HG02981 (cell line): ENCODE measurements at regions not wholly inside any gene's neighbourhood (a gene's known extent, or its start where the extent isn't known, plus 50 kb on each side); places are given as distances from the start of the nearest gene placed in this dataset.
A peak's percentile ranks its signal among the peaks of the same experiment; 100 is the strongest.

Source experiments
- ATAC-seq: cut with Tn5 transposase; IDR thresholded peaks from one replicate; pipeline ENCODE4 v1.9.1; 2021; ENCODE audit warnings: mild to moderate bottlenecking, moderate library complexity; ENCODE audit not compliant: unreplicated experiment

DNA sequence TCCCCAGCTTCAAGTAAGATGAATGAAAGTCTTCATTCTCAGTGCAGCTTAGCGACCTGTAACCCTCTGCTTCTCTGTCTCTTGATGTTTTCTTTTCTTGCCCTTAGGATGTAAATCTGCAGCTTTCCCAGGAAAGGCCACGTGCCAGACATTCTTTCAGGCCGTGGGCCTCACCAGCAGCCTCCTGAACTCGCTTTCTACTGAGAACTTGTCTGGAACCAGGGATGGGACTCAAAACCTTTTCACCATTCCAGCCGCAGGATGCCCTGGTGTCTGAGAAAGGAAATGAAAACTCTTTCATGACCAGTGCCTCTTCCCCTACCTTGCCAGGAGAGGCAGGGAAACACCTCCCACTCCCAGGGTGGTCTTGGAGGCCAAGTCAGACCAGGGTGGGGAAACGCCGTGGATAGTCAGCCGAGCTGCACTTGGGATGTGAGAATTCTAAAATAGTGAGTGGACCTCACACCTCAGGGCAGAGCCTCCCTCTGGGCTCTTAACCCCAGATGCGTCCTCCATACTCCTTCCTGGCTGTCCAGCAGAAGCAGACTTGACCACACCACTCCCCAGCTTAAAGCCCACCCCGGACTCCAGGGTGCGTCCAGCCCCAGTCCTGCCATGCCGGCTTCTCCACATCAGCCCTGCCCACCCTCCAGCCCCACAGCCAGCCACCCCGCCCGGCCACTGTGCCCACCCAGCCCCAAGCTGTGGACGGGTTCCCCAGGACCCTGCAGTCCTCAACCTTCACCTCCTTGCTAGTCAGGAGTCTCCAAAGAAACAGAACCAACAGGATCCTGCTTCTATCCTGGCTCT lies 115.5 kb downstream of the TWIST2 start:
- ATAC-seq = no peak

DNA sequence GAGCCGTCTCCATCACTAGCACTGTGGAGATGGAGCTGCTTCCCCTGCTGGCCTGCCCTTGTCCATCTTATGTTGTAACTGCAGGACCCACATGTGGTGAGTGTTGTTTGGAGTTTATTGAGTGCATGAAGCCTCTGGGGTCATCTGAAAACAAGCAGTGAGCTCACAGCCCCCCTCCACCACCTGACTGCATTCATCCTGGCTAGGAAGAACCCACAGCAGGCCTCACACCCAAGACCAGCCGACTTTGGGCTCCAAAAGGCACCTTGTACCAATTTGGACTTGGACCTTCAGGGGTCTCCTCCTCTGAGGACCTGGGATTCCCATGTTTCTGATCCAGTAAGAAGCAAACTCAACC lies 116.1 kb downstream of the TWIST2 start:
- ATAC-seq = no peak

DNA sequence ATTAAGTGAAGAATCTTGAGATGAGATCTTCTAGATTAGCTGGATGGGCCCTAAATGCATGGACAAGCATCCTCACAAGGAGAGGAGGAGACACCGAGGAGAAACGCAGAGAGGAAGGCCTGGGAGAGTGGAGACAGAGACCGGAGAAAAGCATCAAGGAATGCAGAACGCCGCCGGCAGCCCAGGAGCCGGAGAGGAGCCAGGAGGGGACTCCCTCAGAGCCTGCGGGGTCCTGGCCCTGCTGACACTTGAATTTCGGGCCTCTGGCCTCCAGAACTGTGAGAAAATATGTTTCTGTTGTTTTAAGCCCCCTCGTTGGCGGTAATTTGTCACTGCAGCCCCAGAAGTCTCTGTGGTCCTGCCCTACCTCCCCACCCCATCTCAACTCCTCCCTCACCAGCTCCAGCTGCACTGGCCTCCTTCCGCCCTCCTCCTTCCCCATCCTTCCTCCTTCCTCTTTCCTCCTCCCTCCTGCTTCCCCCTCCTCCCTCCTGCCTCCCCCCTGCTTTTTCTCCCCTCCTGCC lies 116.7 kb downstream of the TWIST2 start:
- ATAC-seq = no peak

DNA sequence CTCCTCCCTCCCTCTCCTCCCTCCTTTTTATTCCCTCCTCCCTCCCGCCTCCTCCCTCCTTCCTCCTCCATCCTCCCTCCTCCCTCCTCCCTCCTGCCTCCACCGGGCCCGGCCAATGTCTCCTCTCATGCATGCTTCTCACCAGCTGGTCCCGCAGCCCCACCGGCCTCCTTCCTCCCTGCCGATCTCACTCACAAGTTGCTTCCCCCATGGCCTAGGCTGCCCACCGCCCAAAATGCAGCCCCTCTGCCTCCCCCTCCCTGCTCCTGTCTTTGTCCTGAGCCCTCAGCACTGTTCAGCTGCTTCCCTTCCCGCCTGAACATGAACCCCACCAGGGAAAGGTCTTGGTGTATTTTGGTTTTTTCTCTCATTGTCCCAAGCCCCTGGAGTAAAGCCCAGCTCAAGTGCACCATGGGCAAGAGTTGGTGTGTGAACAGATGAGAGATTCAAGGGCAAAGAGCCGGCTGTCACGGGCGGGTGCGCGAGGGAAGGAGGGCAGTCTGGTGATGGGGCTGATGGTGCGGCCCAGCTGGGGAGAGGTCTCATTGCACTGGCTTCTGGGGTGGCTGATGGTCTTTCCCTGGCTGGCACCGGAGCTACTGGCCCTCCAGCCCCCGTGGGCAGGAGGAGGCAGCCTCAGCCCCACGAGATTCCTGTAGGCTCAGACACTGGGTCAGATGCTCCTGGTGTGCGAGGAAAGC lies 117.6 kb downstream of the TWIST2 start:
- no peak for ATAC-seq

DNA sequence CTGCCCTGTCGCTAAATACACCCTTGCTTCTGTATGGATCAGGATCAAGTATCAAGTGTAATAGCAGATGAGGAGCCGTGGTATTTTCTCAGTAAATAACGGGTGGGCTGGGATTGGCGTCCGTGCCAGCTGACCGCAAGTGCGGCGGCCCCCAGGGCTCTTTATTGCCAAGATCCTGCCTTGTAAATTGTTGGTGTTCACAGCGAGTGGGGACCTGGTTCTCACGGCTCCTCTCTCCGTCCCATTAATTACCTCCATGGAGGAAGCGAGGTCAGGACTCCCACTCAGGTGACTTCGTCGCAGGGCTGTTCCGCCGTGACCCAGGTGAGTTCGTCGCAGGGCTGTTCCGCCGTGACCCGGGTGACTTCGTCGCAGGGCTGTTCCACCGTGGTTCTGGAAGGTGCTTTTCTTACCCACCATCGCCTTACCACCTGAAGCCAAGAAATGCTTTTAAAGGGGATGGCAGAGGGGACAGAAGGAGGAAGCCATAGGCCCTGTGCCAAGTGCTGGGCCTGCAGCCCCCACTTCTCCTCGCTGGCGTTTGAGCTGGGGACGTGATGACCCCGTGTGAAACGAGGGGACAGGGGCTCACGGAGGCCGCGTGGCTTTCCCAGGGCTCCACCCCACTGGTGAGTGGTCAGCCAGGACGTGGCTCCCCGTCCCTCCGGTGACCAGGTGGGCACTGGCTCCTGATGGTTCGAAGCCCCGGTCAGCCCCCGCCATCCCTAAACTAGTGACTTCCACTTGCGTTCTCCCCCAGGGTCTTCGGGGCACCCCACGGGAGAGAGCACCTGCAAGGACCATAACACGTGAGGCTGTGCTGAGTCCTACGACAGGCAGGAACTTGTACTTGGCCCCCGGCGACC lies 118.4 kb downstream of the TWIST2 start:
- ATAC-seq = no peak

DNA sequence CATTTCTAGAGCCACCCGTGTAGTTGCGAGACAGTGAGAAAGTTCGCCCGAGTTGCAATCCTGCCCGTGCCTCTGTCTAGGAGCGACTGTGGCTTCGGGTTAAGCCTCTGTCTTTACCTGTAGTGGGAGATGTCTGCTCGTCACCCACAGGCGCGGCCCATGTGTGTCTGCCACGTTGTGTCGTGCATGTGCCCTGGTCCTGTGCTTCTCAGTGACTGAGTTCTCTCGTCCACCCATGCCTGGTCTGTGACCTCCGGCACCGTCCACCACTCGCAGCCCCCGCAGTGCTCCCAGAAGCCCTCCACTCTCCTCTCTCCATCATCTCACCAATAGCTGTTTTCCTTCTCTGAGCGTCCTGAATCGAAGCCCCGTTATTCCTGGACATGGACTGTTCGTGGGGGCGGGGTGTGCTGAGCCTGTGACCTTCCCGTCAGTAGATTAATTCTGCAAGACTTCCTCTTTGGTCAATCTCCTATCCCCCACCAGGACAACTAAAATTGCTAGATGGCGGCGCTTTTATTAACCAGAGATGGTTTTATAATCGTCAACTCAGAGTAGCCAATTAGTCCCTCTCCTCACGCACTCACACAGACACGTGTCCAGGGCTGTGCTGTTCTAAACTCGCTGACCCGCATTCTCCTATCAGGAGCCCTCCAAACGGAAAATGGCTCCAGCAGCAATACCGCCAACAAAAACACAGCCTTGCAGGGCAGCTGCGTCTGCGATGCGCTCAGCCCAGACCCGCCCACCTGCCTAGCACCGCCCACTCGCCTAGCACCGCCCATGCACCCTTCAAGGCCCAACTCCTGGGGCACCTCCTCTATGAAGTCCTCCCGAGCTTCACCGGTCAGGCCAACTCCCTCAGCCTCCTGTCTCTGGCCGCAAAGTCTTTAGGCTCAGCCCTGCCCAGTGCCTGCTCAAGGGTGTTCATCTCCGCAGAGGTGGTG lies 119.4 kb downstream of the TWIST2 start:
- no peak for ATAC-seq

DNA sequence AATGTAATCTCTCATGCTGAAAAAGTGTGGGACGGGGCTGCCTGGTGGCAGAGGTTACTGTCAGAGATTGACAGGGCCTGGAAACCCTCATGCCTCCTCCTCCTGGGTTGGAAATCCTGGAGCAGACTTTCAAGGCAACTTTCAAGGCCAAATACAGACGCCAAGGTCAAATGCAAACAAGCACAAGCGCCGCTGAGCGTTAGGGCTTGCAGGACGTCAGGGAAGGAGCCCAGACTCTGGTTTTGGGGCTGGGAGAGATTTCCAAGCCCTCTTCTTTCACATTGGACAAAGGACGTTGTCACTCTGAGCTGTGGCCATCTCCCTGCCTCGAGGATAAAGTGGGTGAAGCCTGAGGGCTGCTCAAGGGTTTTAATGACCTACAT lies 120.1 kb downstream of the TWIST2 start:
- ATAC-seq = no peak

DNA sequence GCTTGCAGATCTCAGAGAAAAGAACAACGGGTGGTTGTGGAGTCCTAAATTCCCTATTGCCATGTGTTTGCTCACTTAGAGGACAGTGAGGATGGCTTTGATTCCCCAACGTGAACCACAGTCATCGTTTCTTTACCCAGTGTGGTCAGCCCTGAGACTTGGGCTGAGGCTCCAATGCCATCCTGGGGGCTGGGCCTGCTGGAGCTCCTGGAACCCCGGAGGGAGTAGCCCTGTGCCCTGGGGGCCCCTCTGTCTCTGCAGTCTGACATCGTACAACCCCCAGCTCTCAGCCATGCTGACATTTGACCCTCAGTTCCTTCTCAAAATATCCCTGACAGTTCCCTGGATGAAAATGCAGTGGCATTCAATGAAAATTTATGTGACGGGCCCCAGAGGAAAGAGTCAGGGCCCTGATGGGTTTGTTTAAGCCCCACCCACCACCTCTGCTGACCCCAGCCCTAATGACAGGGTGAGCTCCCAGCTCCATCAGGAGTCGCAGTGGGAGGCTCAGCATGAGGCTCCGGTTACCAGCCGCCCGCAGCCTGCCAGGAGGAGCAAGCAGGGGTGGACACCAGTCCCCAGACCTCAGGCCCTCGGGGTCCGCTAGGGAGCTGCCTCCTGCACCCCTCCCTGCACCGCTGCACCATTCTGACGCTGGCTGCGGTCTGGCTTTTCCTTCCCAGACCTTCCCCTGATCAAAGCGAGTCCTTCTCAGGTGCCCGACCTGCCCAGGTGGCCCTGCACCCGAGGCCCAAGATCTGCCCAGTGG lies 120.9 kb downstream of the TWIST2 start:
- ATAC-seq = no peak

DNA sequence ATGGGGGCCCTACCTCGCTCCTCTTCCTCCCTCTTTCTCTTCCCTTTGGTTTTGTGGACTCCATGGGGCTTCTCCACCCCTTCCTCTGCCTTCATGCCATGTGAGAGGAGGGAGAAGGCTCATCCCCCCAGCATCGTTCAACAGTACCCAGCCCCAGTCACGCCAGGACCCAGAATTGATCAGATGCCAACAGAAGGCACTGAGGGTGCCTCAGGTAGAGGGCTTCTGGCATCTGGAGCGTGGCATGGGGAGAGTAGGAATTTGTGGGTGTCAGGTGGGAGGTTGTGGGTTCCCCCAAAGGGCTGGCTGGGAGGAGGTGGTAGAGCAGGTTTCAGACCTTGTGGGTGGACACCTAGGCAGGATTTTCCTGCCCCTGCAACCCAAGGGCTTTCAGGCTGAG lies 122.0 kb downstream of the TWIST2 start:
- no peak for ATAC-seq

DNA sequence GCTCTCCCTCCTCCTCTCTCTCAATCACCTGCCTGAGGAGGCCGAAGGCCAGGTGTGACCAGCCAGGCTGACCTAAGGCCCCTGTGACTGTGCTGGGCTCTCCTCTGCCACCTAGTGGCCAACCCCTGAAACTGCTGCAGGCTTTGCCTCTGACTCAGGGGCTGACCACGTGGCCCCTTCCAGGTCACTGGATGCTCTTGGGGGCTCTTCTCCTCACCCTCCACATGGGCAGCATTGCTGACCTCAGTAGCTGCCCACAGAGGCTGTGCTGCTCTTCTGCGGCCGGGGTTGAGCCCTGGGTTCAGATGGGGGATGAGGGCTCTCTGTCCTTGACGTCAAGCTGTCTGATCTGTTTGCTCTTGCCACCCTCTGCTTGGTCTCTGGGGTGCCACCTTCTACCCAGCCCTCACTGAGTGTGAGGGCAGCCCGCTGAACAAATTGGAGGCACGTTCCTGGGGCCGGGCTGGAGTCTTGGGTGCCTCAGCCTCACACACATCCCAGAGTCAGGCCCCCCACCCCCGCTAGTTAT lies 122.7 kb downstream of the TWIST2 start:
- peak; percentile 63 for ATAC-seq

DNA sequence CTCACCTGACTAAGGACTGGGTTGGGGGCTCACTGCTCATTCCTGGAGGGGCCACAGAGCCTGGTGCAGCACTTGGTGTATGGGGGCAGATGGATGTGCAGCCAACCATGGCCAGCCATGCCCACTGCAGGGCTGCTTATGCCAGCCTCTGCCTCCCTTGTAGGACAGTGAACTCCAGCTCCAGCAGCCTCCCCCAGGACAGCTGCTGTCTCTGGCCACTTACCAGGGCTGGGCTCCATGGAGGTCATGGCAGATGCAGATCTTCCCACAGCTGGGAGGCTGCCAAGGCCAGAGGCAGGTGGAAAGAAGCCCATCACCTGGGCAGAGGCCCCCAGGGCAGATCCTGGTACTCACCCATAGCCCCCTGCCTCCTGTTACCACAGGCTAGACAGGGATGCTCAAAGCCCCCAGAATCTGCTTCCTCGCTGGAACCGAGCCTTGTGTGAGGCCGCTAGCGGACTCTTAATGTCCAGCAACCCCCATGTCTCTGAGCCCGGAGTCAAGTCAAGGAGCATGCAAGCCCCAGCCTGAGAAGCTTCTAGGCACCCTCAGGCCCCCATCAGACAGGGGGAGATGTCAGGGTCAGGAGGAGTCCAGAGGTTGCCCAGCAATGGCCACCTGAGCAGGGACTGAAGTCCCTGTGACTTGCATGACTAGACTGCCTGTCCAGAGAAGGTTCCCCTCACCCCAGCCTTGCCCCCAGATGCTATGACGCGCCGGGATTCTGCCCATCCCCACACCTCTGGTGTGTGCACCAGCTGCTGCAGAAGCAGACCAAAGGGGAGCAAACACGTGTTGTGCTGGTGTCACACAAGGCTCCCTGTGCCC lies 123.6 kb downstream of the TWIST2 start:
- ATAC-seq = no peak

DNA sequence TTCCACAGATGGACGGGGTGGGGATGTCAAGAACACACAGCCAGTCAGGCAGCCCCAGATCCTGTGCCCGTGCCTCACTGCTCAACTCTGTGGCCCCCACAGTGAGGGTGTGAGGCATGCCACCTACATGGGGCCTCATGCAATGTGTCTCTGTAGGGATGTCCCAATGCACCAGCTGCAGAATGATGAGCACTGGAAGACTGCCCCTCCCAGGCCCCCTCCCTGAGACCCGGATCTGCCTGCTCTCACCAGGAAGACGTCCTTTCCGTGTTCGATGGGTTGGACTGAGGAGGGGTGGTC lies 124.2 kb downstream of the TWIST2 start:
- ATAC-seq = no peak

DNA sequence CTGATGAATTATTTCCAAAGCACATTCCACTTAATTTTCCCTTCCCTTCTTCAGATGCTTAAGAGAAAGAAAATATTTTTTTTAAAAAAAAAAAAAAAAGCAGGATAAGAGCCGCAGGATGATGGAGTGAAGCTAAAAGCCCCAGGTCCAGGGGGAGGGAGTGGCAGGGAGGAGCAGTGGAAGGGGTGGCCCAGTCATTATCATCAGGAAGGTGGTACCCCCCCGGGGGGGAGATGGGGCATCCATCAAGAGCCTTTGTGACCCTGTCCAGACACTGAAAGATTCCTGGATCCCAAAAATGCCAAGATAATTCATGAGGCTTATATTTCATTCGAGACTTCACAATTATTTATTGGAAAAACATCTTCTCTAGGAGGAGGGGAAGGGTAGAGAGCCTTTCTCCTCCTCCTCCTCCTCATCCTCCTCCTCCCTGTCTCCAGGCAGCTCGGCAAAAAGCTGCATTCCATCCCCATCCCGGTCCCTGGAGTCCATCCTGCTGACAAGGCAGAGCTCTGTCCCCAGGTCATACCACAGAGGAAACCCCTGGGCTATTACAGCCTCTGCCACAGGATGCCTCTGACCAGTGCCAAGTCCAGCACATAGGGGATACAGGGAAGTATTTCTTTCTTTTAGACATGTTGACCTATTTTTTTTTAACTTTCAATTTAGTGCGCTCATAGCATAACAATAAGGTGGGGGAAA lies 125.3 kb downstream of the TWIST2 start:
- ATAC-seq = no peak

DNA sequence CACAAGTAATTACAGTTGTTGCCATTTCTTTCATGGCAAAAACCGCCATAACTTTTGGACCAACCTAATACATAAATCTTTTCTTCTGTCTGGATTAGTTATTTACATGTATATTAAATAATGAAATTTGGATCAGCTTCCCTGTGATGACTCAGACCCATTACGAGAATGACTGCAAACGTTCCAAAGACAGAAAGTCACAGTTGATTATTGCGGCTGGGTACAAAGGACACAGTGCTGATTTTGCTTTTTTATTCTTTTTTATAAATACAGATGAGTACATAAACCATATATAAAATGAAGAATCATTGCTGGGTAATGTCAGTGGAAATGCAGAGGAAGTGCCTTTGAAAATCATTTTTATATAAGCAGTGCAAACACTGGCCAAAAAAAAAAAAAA lies 126.2 kb downstream of the TWIST2 start:
- no peak for ATAC-seq

DNA sequence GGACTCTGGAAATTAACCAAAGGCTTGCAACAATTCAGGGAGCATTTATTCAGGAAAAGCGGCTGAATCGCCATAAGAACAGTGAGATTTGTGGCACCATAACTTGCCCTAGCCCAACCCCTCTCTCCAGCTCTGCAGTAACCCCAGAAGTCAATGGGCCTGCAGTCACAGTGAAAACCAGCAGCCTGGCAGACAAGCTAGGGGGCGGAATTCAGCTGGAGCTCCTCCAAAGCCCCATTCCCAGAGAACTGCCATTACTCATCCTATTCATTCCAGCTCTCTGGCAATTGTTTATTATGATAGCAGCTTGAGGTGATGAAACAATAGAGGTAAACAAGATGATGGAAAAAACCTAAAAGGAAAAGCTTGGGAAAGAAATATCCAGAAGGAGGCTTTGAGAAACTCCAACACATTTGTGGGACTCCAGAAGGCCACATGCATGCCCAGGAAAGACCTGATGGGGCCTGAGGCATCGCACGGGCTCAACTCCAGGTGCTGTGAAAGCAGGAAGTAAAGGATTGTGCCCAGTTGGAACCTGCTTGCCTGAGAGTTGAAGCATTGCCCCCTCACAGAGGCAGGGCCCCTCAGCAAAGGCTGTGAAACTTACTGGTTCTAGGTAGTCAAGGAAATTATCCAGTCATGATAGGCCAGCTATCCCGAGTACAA lies 126.7 kb downstream of the TWIST2 start:
- ATAC-seq = no peak

DNA sequence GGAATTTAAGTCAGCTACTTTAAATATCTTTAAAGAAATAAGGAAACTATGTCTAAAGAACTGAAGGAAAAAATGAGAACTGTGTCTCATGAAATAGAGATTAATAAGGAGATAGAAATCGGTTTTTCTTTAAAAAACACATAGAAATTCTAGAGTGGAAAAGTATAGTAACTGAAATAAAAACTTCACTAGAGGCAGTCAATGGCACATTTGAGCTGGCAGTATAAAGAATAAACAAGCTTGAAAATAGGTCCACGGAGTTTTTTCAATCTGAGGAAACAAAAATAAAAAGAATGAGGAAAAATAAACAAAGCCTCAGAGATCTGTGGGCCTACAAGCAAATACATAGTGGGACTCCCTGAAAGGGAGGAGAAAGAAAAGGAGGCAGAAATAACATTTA lies 127.5 kb downstream of the TWIST2 start:
- no peak for ATAC-seq

DNA sequence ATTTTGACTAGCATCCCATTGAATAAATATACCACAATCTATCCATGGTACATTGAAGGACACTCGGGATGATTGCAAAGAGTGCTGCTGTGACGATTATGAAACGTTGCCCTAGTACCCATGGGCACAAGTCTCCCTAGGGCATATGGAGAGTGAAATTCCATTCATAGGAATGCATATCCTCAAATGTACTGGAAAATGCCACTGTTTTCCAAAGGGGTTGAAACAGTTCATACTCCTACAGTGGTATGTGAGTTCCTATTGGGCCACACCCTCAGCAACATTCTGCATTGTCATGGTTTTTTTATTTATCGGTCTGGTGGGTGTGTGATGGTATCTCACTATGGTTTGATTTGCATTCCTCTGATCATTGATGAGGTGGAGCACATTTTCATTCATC lies 130.6 kb downstream of the TWIST2 start:
- no peak for ATAC-seq

DNA sequence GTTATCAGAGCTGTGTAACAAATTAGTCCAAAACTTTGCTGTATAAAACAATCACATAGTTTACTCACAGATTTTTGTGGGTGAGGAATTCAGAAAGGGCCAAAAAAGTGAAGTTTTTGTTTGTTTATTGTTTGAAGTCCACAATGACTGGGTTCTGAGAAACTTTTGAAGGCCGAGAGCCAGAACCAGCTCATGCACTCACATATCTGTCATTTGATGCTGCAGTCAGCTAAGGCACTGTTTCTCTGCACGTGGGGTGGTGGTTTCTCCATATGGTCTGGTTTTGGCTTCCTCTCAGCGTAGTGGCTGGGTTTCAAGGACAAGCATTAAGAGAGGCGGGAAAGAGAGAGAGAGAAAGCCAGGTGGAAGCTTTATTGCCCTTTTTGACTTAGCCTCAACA lies 131.8 kb downstream of the TWIST2 start:
- ATAC-seq = no peak
